HCT116 (cell line): ENCODE measurements at regions not wholly inside any gene's neighbourhood (a gene's known extent, or its start where the extent isn't known, plus 50 kb on each side); places are given as distances from the start of the nearest gene placed in this dataset.

Experiments
- ATAC-seq: fragments of 200-7000 bp; cut with Tn5 transposase; 2 replicates; pipeline ENCODE4 v1.9.1; 2020; ENCODE audit warnings: mild to moderate bottlenecking, moderate library complexity
- BruUV-seq: library from RNA; stranded (reverse); fragments of 400-500 nt; replicated peaks from 2 replicates; lab custom pipeline; 2021; lab: Mats Ljungman, UMichigan
- CTCF ChIA-PET: fragments of 300-600 bp; sonication (Branson Sonifier 250); formaldehyde crosslinking; loops from one replicate; lab custom pipeline; 2021; ENCODE audit warnings: antibody characterized with exemption; lab: Charles Lee
- POLR2A ChIA-PET: fragments of 300-600, 350-600 bp; sonication (Branson Sonifier 250); formaldehyde crosslinking; loops from one replicate; lab custom pipeline; 2021; ENCODE audit warnings: antibody characterized with exemption; lab: Charles Lee
- RAD21 ChIA-PET, 2 experiments: fragments of 300-600 bp; sonication (Branson Sonifier 250); formaldehyde crosslinking; loops; one replicate each; lab custom pipeline; 2023; ENCODE audit warnings: low total read pairs in 2 of 2; ENCODE audit not compliant: uncharacterized antibody in 2 of 2, unreplicated experiment in 2 of 2, low non-redundant PET in 1 of 2; lab: Charles Lee
- DNase-seq: peaks from one replicate; pipeline ENCODE4 v3.0.0-alpha.2; 2010; ENCODE audit warnings: low read depth, low spot score
- H2AFZ ChIP-seq: fragments of 200-600 bp; shearing (Covaris generic), sonication (generic); 2 replicates; pipeline ENCODE4 v1.6.1; 2017; ENCODE audit warnings: low read depth, mixed run types, mixed read lengths, antibody characterized with exemption, low read length; ENCODE audit not compliant: poor library complexity, severe bottlenecking
- H3K27ac ChIP-seq: 2 replicates; pipeline ENCODE4 v1.5.1; 2012; ENCODE audit warnings: low read depth, low read length
- H3K27me3 ChIP-seq: fragments of 200-600 bp; sonication (generic); 2 replicates; pipeline ENCODE4 v1.6.1; 2016; ENCODE audit warnings: mixed run types, low read length, mixed read lengths; ENCODE audit not compliant: insufficient read depth
- H3K36me3 ChIP-seq, 2 experiments: fragments of 200-500 bp in 1 of 2; fragments of 200-600 bp in 1 of 2; sonication (Bioruptor generic) in 1 of 2; sonication (generic) in 1 of 2; 2 replicates each; pipeline versions ENCODE4 v1.5.1 to v1.6.1; 2014 to 2016; ENCODE audit warnings: low read length in 2 of 2, inconsistent platforms in 1 of 2, mixed read lengths in 1 of 2, mixed run types in 1 of 2; ENCODE audit not compliant: insufficient read depth in 2 of 2, control insufficient read depth in 1 of 2
- H3K4me1 ChIP-seq, 2 experiments: fragments of 200-600 bp in 1 of 2; sonication (generic) in 1 of 2; 2 replicates each; pipeline versions ENCODE4 v1.5.1 to v1.6.1; 2012 to 2017; ENCODE audit warnings: low read length in 2 of 2, inconsistent platforms in 1 of 2, mild to moderate bottlenecking in 1 of 2, mixed read lengths in 1 of 2, mixed run types in 1 of 2, moderate library complexity in 1 of 2; ENCODE audit not compliant: insufficient read depth in 2 of 2, control insufficient read depth in 1 of 2
- H3K4me2 ChIP-seq: fragments of 200-600 bp; sonication (generic); 2 replicates; pipeline ENCODE4 v1.6.1; 2017; ENCODE audit warnings: mixed run types, low read length, mixed read lengths
- H3K4me3 ChIP-seq, 2 experiments: fragments of 200-600 bp in 1 of 2; sonication (generic) in 1 of 2; replicated peaks in 1 of 2; 2 replicates each; pipeline ENCODE4 v1.5.1; 2011 to 2016; ENCODE audit warnings: low read length in 2 of 2, control low read depth in 1 of 2, low read depth in 1 of 2, mild to moderate bottlenecking in 1 of 2, mixed read lengths in 1 of 2, mixed run types in 1 of 2
- H3K79me2 ChIP-seq: fragments of 200-600 bp; sonication (generic); 2 replicates; pipeline ENCODE4 v1.6.1; 2017; ENCODE audit warnings: mild to moderate bottlenecking, mixed run types, low read length, moderate library complexity, mixed read lengths; ENCODE audit not compliant: insufficient read depth
- H3K9ac ChIP-seq: fragments of 200-600 bp; sonication (generic); 2 replicates; pipeline ENCODE4 v1.6.1; 2016; ENCODE audit warnings: low read length, mixed read lengths
- H3K9me2 ChIP-seq: fragments of 200-600 bp; sonication (generic), shearing (Covaris generic); 2 replicates; pipeline ENCODE4 v1.6.1; 2017; ENCODE audit warnings: mixed run types, mild to moderate bottlenecking, moderate library complexity; ENCODE audit not compliant: insufficient read depth
- H3K9me3 ChIP-seq, 2 experiments: fragments of 200-500 bp in 1 of 2; fragments of 200-600 bp in 1 of 2; sonication (Bioruptor generic) in 1 of 2; sonication (generic) in 1 of 2; 2 replicates each; pipeline ENCODE4 v1.6.1; 2014 to 2017; ENCODE audit warnings: low read length in 2 of 2, mixed read lengths in 2 of 2, inconsistent platforms in 1 of 2, low read depth in 1 of 2, mild to moderate bottlenecking in 1 of 2, mixed run types in 1 of 2, moderate library complexity in 1 of 2; ENCODE audit not compliant: control insufficient read depth in 1 of 2, insufficient read depth in 1 of 2
- H4K20me1 ChIP-seq: fragments of 200-600 bp; sonication (generic), shearing (Covaris generic); 2 replicates; pipeline ENCODE4 v1.6.1; 2017; ENCODE audit warnings: mixed run types, mild to moderate bottlenecking, moderate library complexity; ENCODE audit not compliant: insufficient read depth
- CBX3 ChIP-seq: IDR thresholded peaks from 2 replicates; pipeline ENCODE4 v1.6.1; 2012; ENCODE audit warnings: low read depth
- CEBPB ChIP-seq: IDR thresholded peaks from 2 replicates; pipeline ENCODE4 v1.6.1; 2012; ENCODE audit warnings: low read depth
- EGR1 ChIP-seq: IDR thresholded peaks from 2 replicates; pipeline ENCODE4 v1.6.1; 2012; ENCODE audit warnings: low read depth
- EZH2 ChIP-seq: fragments of 200-600 bp; sonication (generic); IDR thresholded peaks from 2 replicates; pipeline ENCODE4 v1.6.1; 2017; ENCODE audit warnings: antibody characterized with exemption, mixed run types
- FOSL1 ChIP-seq: IDR thresholded peaks from 2 replicates; pipeline ENCODE4 v1.6.1; 2012; ENCODE audit warnings: low read depth
- POLR2A ChIP-seq: IDR thresholded peaks from 2 replicates; pipeline ENCODE4 v1.7.0; 2011; ENCODE audit warnings: borderline replicate concordance; ENCODE audit not compliant: insufficient read depth, insufficient read length; ENCODE audit errors: extremely low read depth
- TCF7L2 ChIP-seq: IDR thresholded peaks from 2 replicates; pipeline ENCODE4 v1.7.0; 2011; ENCODE audit warnings: borderline replicate concordance, inconsistent platforms; ENCODE audit not compliant: insufficient read depth, insufficient read length; ENCODE audit errors: extremely low read depth
- YY1 ChIP-seq: IDR thresholded peaks from 2 replicates; pipeline ENCODE4 v1.6.1; 2011; ENCODE audit warnings: low read length, low read depth, moderate library complexity, mild to moderate bottlenecking; ENCODE audit not compliant: insufficient replicate concordance; ENCODE audit errors: extremely low read depth
- ZNF274 ChIP-seq: fragments of 200-500 bp; sonication (Bioruptor generic); IDR thresholded peaks from 2 replicates; pipeline ENCODE4 v1.6.1; 2014; ENCODE audit warnings: mild to moderate bottlenecking, low read depth, low read length, inconsistent platforms
- intact Hi-C: fragments of 100-400 bp; cut with micrococcal nuclease; formaldehyde crosslinking; loops from 2 replicates; pipeline ENCODE4 v1.10.0; 2022
- TF ChIP-seq, protein P1 (sequence below): IDR thresholded peaks from 2 replicates; pipeline ENCODE4 v1.6.1; 2012
- TF ChIP-seq, protein P2 (sequence below): IDR thresholded peaks from 2 replicates; pipeline ENCODE4 v1.6.1; 2012
- TF ChIP-seq, protein P3 (sequence below), 3 experiments: fragments of 200-600 bp in 1 of 3; sonication (generic) in 1 of 3; IDR thresholded peaks in 2 of 3; conservative IDR thresholded peaks in 1 of 3; 2 replicates each; pipeline ENCODE4 v1.5.1; 2012 to 2017; ENCODE audit warnings: low read depth in 2 of 3, low read length in 2 of 3, antibody characterized with exemption in 1 of 3, borderline replicate concordance in 1 of 3, control low read depth in 1 of 3, mild to moderate bottlenecking in 1 of 3, mixed read lengths in 1 of 3, mixed run types in 1 of 3, moderate library complexity in 1 of 3; ENCODE audit not compliant: insufficient read depth in 1 of 3
- TF ChIP-seq, protein P4 (sequence below): IDR thresholded peaks from 2 replicates; pipeline ENCODE4 v1.6.1; 2012; ENCODE audit warnings: low read depth

DNA sequence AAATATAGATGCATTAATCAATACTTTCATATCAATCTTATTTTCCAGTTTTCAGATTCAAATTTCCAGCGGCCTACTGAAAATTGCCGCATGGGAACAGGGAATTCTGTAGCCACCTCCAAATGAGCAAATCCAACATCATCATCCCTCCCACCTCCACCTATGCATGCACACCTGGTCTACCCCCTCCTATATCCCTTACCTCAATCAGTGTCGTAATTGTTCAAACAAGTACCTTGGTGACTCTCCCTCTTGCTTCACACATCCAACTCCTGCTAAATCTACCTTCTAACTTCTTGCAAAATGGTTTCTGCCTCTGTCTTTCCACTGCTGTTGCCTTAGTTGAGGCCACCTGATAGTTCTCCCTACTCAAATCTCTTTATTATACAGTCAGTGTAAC, 160.1 kb downstream of the SOX9 start:
- BruUV-seq = no TSS peak
- Histone ChIP-seq H4K20me1 (no peaks in the 10 kb centered on the region), H3K79me2 (no peaks in the 10 kb centered on the region), H3K4me3 (no peak overlapping the region), H2AFZ (no peak overlapping the region), H3K9ac (no peak overlapping the region), H3K27me3 (no peaks in the 10 kb centered on the region), H3K4me1 (peaks cover 3 to 6% of the 10 kb centered on the region in 2 experiments; a peak in 2 of 4 replicates), H3K9me2 (peaks cover 4% of the 10 kb centered on the region; the same call in 1 of the 2 replicates), H3K27ac (no peak overlapping the region), H3K4me2 (no peak overlapping the region), H3K9me3 (no peaks in the 10 kb centered on the region), H3K36me3 (no peaks in the 10 kb centered on the region)
- ATAC-seq (no peak), DNase-seq (no peak)
- CTCF ChIA-PET = no interaction called here
- intact Hi-C loops = no loop called here
- TF ChIP-seq CBX3 (no peak), EGR1 (no peak), FOSL1 (no peak), YY1 (no peak), TCF7L2 (no peak), ZNF274 (no peak), EZH2 (no peak), CEBPB (no peak), POLR2A (no peak)
- TF ChIP-seq, protein P1, sequence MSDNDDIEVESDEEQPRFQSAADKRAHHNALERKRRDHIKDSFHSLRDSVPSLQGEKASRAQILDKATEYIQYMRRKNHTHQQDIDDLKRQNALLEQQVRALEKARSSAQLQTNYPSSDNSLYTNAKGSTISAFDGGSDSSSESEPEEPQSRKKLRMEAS = no peak
- TF ChIP-seq, protein P2, sequence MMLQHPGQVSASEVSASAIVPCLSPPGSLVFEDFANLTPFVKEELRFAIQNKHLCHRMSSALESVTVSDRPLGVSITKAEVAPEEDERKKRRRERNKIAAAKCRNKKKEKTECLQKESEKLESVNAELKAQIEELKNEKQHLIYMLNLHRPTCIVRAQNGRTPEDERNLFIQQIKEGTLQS = no peak
- TF ChIP-seq, protein P3, sequence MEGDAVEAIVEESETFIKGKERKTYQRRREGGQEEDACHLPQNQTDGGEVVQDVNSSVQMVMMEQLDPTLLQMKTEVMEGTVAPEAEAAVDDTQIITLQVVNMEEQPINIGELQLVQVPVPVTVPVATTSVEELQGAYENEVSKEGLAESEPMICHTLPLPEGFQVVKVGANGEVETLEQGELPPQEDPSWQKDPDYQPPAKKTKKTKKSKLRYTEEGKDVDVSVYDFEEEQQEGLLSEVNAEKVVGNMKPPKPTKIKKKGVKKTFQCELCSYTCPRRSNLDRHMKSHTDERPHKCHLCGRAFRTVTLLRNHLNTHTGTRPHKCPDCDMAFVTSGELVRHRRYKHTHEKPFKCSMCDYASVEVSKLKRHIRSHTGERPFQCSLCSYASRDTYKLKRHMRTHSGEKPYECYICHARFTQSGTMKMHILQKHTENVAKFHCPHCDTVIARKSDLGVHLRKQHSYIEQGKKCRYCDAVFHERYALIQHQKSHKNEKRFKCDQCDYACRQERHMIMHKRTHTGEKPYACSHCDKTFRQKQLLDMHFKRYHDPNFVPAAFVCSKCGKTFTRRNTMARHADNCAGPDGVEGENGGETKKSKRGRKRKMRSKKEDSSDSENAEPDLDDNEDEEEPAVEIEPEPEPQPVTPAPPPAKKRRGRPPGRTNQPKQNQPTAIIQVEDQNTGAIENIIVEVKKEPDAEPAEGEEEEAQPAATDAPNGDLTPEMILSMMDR (IDR thresholded peaks at IDR 0.05 in 2 of 3, conservative IDR thresholded peaks at IDR 0.05 in 1 of 3; ENCODE audit: borderline replicate concordance in 1 of 3, insufficient read depth in 1 of 3, low read depth in 2 of 3, low read length in 2 of 3) = no peak
- TF ChIP-seq, protein P4, sequence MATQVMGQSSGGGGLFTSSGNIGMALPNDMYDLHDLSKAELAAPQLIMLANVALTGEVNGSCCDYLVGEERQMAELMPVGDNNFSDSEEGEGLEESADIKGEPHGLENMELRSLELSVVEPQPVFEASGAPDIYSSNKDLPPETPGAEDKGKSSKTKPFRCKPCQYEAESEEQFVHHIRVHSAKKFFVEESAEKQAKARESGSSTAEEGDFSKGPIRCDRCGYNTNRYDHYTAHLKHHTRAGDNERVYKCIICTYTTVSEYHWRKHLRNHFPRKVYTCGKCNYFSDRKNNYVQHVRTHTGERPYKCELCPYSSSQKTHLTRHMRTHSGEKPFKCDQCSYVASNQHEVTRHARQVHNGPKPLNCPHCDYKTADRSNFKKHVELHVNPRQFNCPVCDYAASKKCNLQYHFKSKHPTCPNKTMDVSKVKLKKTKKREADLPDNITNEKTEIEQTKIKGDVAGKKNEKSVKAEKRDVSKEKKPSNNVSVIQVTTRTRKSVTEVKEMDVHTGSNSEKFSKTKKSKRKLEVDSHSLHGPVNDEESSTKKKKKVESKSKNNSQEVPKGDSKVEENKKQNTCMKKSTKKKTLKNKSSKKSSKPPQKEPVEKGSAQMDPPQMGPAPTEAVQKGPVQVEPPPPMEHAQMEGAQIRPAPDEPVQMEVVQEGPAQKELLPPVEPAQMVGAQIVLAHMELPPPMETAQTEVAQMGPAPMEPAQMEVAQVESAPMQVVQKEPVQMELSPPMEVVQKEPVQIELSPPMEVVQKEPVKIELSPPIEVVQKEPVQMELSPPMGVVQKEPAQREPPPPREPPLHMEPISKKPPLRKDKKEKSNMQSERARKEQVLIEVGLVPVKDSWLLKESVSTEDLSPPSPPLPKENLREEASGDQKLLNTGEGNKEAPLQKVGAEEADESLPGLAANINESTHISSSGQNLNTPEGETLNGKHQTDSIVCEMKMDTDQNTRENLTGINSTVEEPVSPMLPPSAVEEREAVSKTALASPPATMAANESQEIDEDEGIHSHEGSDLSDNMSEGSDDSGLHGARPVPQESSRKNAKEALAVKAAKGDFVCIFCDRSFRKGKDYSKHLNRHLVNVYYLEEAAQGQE = no peak
- POLR2A ChIA-PET = no interaction called here
- RAD21 ChIA-PET = no interaction called here
